Smooth muscle cell (in vitro differentiated cells): ENCODE measurements at regions not wholly inside any gene's neighbourhood (a gene's known extent, or its start where the extent isn't known, plus 50 kb on each side); places are given as distances from the start of the nearest gene placed in this dataset.
"Not testable (repeated sequence)": the region's sequence is repeated elsewhere in the genome, so short reads cannot be mapped to it uniquely, and the experiment has no call there.

ENCODE experiments used
- DNase-seq: peaks from one replicate; lab custom pipeline; 2025; ENCODE audit not compliant: unreplicated experiment; lab: John Stamatoyannopoulos, UW
- H2AFZ ChIP-seq: fragments of 200-600 bp; sonication (generic); 2 replicates; pipeline ENCODE4 v1.6.0; 2016; ENCODE audit warnings: antibody characterized with exemption, low read depth, mild to moderate bottlenecking
- H3F3A ChIP-seq: fragments of 200-600 bp; sonication (generic); 2 replicates; pipeline ENCODE4 v1.6.0; 2017; ENCODE audit warnings: antibody characterized with exemption, low read depth
- H3K27ac ChIP-seq: fragments of 200-600 bp; sonication (generic); 2 replicates; pipeline ENCODE4 v1.5.1; 2016; ENCODE audit warnings: low read depth, mild to moderate bottlenecking
- H3K27me3 ChIP-seq: fragments of 200-600 bp; sonication (generic); 2 replicates; pipeline ENCODE4 v1.6.1; 2016; ENCODE audit warnings: low read depth, mild to moderate bottlenecking
- H3K36me3 ChIP-seq: fragments of 200-600 bp; sonication (generic); 2 replicates; pipeline ENCODE4 v1.5.1; 2016; ENCODE audit warnings: low read depth
- H3K4me1 ChIP-seq: fragments of 200-600 bp; sonication (generic); 2 replicates; pipeline ENCODE4 v1.5.1; 2016; ENCODE audit warnings: low read depth
- H3K4me2 ChIP-seq: fragments of 200-600 bp; sonication (generic); 2 replicates; pipeline ENCODE4 v1.6.0; 2016; ENCODE audit warnings: mild to moderate bottlenecking
- H3K4me3 ChIP-seq: fragments of 200-600 bp; sonication (generic); 2 replicates; pipeline ENCODE4 v1.5.1; 2016; ENCODE audit warnings: mild to moderate bottlenecking
- H3K79me2 ChIP-seq: fragments of 200-600 bp; sonication (generic); 2 replicates; pipeline ENCODE4 v1.6.0; 2016; ENCODE audit warnings: low read depth, mild to moderate bottlenecking
- H3K9ac ChIP-seq: fragments of 200-600 bp; sonication (generic); 2 replicates; pipeline ENCODE4 v1.6.0; 2016; ENCODE audit warnings: low read depth
- H3K9me3 ChIP-seq: fragments of 200-600 bp; sonication (generic); replicated peaks from 2 replicates; pipeline ENCODE4 v1.5.1; 2016; ENCODE audit warnings: low read depth
- H4K20me1 ChIP-seq: fragments of 200-600 bp; sonication (generic); 2 replicates; pipeline ENCODE4 v1.6.0; 2016; ENCODE audit warnings: low read depth
- WGBS: methylation state at CpG from one replicate; pipeline ENCODE4 v1.1.7; 2016; ENCODE audit warnings: low lambda C conversion rate; 5-methylcytosine and 5-hydroxymethylcytosine counted together

DNA sequence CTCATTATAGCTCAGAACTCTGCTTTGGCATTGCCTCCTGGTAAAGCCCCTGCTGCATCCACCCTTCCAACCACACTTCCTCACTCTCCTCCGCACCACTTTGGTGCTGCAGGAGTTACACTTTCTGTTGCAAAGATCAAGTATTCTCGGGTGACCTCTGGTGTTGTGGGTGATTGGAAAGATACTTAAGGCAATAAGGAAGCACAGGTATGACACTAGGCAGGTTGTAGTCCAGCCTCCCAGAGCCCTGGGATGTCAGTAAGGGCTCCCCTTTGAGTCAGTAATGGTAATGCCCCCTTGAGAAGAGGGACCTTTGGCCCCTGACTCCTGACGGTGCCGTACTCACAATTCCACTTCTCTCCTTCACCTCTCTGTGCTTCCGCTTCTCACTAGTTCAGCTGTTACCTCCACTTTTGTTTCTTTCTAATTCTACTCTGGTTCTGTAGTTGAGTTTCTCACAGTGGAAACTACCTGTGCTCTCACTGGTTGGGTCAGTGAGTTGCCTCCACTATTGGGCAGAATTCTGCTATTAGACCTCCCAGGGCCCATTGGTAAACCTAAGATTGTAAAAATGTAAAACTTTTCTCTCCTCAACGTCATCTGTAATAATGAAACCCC lies 350.0 kb downstream of the GOLGA6L6 start:
- H3K27ac ChIP-seq, H3K4me3 ChIP-seq, DNase-seq, H2AFZ ChIP-seq, H3K79me2 ChIP-seq, H3K27me3 ChIP-seq, H3K36me3 ChIP-seq, H3K4me1 ChIP-seq, H4K20me1 ChIP-seq, H3K9ac ChIP-seq, H3F3A ChIP-seq, H3K4me2 ChIP-seq: not testable (repeated sequence)
- WGBS: 67% methylated on average over 6 of the region's 6 CpGs
- peaks cover 23% of the 10 kb centered on the region for H3K9me3 ChIP-seq

GRCh38 chr15:20188611-20189010 lies 353.0 kb downstream of the GOLGA6L6 start:
- H2AFZ ChIP-seq, H3K4me1 ChIP-seq, H3K36me3 ChIP-seq, H3K9ac ChIP-seq, DNase-seq, H3K4me2 ChIP-seq, H3K27ac ChIP-seq, H3K79me2 ChIP-seq, H3K27me3 ChIP-seq, H3F3A ChIP-seq, H4K20me1 ChIP-seq, H3K4me3 ChIP-seq: not testable (repeated sequence)
- H3K9me3 ChIP-seq: peaks cover 13% of the 10 kb centered on the region
- WGBS: 44% methylated on average over 4 of the region's 4 CpGs

- not testable (repeated sequence) for DNase-seq, H2AFZ ChIP-seq, H3K27ac ChIP-seq, H4K20me1 ChIP-seq, H3K27me3 ChIP-seq, H3F3A ChIP-seq, H3K9ac ChIP-seq, H3K4me3 ChIP-seq, H3K36me3 ChIP-seq, H3K4me1 ChIP-seq, H3K4me2 ChIP-seq, H3K79me2 ChIP-seq
- 61% methylated on average over 1 of the region's 1 CpG for WGBS
- peaks cover 13% of the 10 kb centered on the region for H3K9me3 ChIP-seq
Measured at GRCh38 chr15:20187370-20188355, 353.9 kb downstream of the GOLGA6L6 start.

- H2AFZ ChIP-seq, H3K79me2 ChIP-seq, H3K4me2 ChIP-seq, H3K4me1 ChIP-seq, H3K4me3 ChIP-seq, H3K27ac ChIP-seq, H3K36me3 ChIP-seq, DNase-seq, H3K9me3 ChIP-seq, H3K27me3 ChIP-seq, H4K20me1 ChIP-seq, H3K9ac ChIP-seq, H3F3A ChIP-seq: not testable (repeated sequence)
- WGBS: 78% methylated on average over 9 of the region's 13 CpGs
Measured at GRCh38 chr15:20184879-20185278, 356.7 kb downstream of the GOLGA6L6 start.

- not testable (repeated sequence) for H3K9ac ChIP-seq, H3K27me3 ChIP-seq, H3K4me2 ChIP-seq, H3F3A ChIP-seq, H3K4me3 ChIP-seq, H3K36me3 ChIP-seq, H3K79me2 ChIP-seq, H4K20me1 ChIP-seq, H3K27ac ChIP-seq, H3K4me1 ChIP-seq, DNase-seq, H2AFZ ChIP-seq, H3K9me3 ChIP-seq
- 93% methylated on average over 19 of the region's 33 CpGs for WGBS
Measured at GRCh38 chr15:20168221-20168620, 373.4 kb downstream of the GOLGA6L6 start.

DNA sequence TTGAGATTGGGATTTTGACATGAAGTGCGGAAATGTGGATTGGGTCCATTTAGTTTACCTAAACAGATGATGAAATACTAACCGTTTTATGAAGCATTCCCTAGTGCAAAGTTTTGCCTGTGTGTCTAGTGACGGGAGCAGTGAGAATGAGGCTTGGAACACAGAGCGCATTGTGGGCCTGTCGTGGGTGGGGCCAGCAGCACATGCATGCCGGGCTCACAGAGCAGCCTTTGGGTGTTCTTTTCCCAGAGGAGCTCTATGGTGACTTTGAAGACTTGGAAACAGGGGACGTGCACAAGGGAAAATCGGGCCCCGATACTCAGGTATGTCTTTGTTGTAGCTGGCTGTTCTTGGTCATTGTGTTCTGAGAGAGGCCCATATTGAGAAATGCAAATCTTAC lies 388.1 kb downstream of the GOLGA6L6 start:
- not testable (repeated sequence) for H3K4me3 ChIP-seq, H3K4me1 ChIP-seq, DNase-seq, H3K27me3 ChIP-seq, H3F3A ChIP-seq, H4K20me1 ChIP-seq, H3K9ac ChIP-seq, H3K27ac ChIP-seq, H3K36me3 ChIP-seq, H3K9me3 ChIP-seq, H3K79me2 ChIP-seq, H3K4me2 ChIP-seq, H2AFZ ChIP-seq
- WGBS: 70% methylated on average over 6 of the region's 9 CpGs

DNA sequence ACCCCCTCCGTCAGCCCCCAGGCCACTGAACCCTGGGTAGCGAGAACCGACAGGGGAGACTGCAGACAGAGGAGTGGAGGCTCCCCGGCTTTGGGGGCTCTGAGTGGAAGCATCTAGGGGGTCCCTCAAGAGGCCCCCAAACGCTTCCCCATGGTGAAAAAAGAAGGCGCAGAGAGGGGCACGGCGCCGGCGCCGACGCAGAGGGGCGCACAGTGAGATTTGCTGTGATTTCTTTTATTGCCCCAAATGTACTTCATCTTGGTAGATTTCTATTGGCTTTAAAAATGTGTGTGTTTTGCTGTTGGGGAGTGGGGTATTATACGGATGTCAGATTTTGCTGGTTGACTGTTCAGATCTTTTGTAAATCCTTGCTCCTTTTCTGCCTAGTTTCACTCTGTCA lies 392.9 kb downstream of the GOLGA6L6 start:
- H3K27ac ChIP-seq, H3K4me1 ChIP-seq, H4K20me1 ChIP-seq, H3K4me2 ChIP-seq, H3F3A ChIP-seq, H3K27me3 ChIP-seq, H3K4me3 ChIP-seq, H3K36me3 ChIP-seq, H3K9me3 ChIP-seq, H2AFZ ChIP-seq, DNase-seq, H3K9ac ChIP-seq, H3K79me2 ChIP-seq: not testable (repeated sequence)
- 90% methylated on average over 9 of the region's 14 CpGs for WGBS

GRCh38 chr15:20148008-20148407 lies 393.6 kb downstream of the GOLGA6L6 start:
- WGBS: 97% methylated on average over 30 of the region's 73 CpGs
- not testable (repeated sequence) for H3F3A ChIP-seq, H4K20me1 ChIP-seq, H2AFZ ChIP-seq, H3K9ac ChIP-seq, H3K4me2 ChIP-seq, H3K36me3 ChIP-seq, H3K4me3 ChIP-seq, H3K27me3 ChIP-seq, DNase-seq, H3K9me3 ChIP-seq, H3K4me1 ChIP-seq, H3K79me2 ChIP-seq, H3K27ac ChIP-seq
